Gastroesophageal sphincter (tissue), 3 donors: ENCODE measurements at regions not wholly inside any gene's neighbourhood (a gene's known extent, or its start where the extent isn't known, plus 50 kb on each side); places are given as distances from the start of the nearest gene placed in this dataset.

Experiments
- EP300 ChIP-seq: sonication (generic); formaldehyde crosslinking; IDR thresholded peaks from one replicate; pipeline ENCODE4 v1.6.1; 2017; ENCODE audit warnings: antibody characterized with exemption, mild to moderate bottlenecking
- POLR2A ChIP-seq, 2 donors: fragments of 450-650 bp; IDR thresholded peaks; one replicate each; pipeline ENCODE4 v1.6.1; 2017; ENCODE audit warnings: antibody characterized with exemption in 2 of 2, mild to moderate bottlenecking in 2 of 2, moderate library complexity in 1 of 2
- TF ChIP-seq, protein P1 (sequence below), 4 experiments: fragments of 200-600 bp in 2 of 4; fragments of 450-650 bp in 2 of 4; sonication (generic) in 1 of 4; IDR thresholded peaks; one replicate each; pipeline ENCODE4 v1.5.1; 2017 to 2019; ENCODE audit warnings: antibody characterized with exemption in 4 of 4, mild to moderate bottlenecking in 2 of 4, moderate library complexity in 2 of 4

DNA sequence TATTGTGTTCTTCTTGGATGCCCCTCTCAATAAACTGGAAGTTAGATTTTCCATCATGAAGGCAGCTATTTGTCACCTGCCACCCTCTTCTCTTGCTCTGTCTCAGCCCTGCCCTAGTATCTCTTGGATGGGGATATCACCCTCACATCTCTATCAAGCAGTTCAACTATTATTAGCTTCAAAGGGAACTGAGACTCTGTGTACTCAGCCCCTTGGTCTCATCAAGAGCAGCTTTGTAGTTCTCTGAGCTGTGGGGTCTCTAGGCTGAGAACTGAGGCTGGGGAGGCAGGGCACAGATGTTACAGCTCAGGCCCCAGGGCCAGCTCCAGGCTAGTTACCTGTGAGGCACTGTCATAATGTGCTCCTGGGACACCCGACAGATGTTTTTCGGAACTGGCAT lies 130.3 kb downstream of the DAD1 start:
- TF ChIP-seq POLR2A (IDR thresholded peaks at IDR 0.05) (no peak), EP300 (no peak)
- TF ChIP-seq, protein P1, sequence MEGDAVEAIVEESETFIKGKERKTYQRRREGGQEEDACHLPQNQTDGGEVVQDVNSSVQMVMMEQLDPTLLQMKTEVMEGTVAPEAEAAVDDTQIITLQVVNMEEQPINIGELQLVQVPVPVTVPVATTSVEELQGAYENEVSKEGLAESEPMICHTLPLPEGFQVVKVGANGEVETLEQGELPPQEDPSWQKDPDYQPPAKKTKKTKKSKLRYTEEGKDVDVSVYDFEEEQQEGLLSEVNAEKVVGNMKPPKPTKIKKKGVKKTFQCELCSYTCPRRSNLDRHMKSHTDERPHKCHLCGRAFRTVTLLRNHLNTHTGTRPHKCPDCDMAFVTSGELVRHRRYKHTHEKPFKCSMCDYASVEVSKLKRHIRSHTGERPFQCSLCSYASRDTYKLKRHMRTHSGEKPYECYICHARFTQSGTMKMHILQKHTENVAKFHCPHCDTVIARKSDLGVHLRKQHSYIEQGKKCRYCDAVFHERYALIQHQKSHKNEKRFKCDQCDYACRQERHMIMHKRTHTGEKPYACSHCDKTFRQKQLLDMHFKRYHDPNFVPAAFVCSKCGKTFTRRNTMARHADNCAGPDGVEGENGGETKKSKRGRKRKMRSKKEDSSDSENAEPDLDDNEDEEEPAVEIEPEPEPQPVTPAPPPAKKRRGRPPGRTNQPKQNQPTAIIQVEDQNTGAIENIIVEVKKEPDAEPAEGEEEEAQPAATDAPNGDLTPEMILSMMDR (IDR thresholded peaks at IDR 0.05), result no peak
